Ovary (tissue), 3 donors: ENCODE measurements at regions not wholly inside any gene's neighbourhood (a gene's known extent, or its start where the extent isn't known, plus 50 kb on each side); places are given as distances from the start of the nearest gene placed in this dataset.

ENCODE experiments used
- POLR2A ChIP-seq: fragments of 450-650 bp; IDR thresholded peaks from one replicate; pipeline ENCODE4 v1.6.1; 2017; ENCODE audit warnings: antibody characterized with exemption, mild to moderate bottlenecking, moderate library complexity
- TF ChIP-seq, protein P1 (sequence below), 3 donors: fragments of 450-650 bp in 2 of 3; fragments of 200-600 bp in 1 of 3; IDR thresholded peaks; one replicate each; pipeline versions ENCODE4 v1.5.1 to v1.8.0; 2016 to 2022; ENCODE audit warnings: antibody characterized with exemption in 3 of 3, mild to moderate bottlenecking in 1 of 3
- donor health status: DM: no; HTN: no; CAD: no.

DNA sequence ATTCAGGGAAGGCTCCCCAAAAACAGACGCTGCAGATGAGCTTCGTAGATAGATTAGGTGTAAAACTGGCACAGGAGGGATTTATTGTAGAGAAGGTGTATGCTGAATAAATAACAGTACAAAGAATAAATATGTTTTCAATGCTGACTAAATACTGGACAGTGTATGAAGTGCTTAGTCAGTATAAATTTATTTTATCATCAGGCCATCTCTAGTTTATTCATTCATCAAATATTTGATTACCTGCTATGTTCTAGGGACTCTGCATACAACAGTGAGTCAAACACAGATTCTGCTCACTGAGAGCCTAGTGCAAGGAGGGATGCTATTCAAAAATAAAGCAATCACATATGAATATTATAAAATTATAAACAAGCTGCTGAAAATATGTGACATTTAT, 63.6 kb upstream of the TSPAN5 start:
- TF ChIP-seq, protein P1, sequence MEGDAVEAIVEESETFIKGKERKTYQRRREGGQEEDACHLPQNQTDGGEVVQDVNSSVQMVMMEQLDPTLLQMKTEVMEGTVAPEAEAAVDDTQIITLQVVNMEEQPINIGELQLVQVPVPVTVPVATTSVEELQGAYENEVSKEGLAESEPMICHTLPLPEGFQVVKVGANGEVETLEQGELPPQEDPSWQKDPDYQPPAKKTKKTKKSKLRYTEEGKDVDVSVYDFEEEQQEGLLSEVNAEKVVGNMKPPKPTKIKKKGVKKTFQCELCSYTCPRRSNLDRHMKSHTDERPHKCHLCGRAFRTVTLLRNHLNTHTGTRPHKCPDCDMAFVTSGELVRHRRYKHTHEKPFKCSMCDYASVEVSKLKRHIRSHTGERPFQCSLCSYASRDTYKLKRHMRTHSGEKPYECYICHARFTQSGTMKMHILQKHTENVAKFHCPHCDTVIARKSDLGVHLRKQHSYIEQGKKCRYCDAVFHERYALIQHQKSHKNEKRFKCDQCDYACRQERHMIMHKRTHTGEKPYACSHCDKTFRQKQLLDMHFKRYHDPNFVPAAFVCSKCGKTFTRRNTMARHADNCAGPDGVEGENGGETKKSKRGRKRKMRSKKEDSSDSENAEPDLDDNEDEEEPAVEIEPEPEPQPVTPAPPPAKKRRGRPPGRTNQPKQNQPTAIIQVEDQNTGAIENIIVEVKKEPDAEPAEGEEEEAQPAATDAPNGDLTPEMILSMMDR (IDR thresholded peaks at IDR 0.05) = no peak
- no peak for TF ChIP-seq POLR2A
